HCT116 (cell line): ENCODE measurements at regions not wholly inside any gene's neighbourhood (a gene's known extent, or its start where the extent isn't known, plus 50 kb on each side); places are given as distances from the start of the nearest gene placed in this dataset.

ENCODE experiments used
- ATAC-seq: fragments of 200-7000 bp; cut with Tn5 transposase; 2 replicates; pipeline ENCODE4 v1.9.1; 2020; ENCODE audit warnings: mild to moderate bottlenecking, moderate library complexity
- BruUV-seq: library from RNA; stranded (reverse); fragments of 400-500 nt; replicated peaks from 2 replicates; lab custom pipeline; 2021; lab: Mats Ljungman, UMichigan
- CTCF ChIA-PET: fragments of 300-600 bp; sonication (Branson Sonifier 250); formaldehyde crosslinking; loops from one replicate; lab custom pipeline; 2021; ENCODE audit warnings: antibody characterized with exemption; lab: Charles Lee
- POLR2A ChIA-PET: fragments of 300-600, 350-600 bp; sonication (Branson Sonifier 250); formaldehyde crosslinking; loops from one replicate; lab custom pipeline; 2021; ENCODE audit warnings: antibody characterized with exemption; lab: Charles Lee
- RAD21 ChIA-PET, 2 experiments: fragments of 300-600 bp; sonication (Branson Sonifier 250); formaldehyde crosslinking; loops; one replicate each; lab custom pipeline; 2023; ENCODE audit warnings: low total read pairs in 2 of 2; ENCODE audit not compliant: uncharacterized antibody in 2 of 2, unreplicated experiment in 2 of 2, low non-redundant PET in 1 of 2; lab: Charles Lee
- DNase-seq: peaks from one replicate; pipeline ENCODE4 v3.0.0-alpha.2; 2010; ENCODE audit warnings: low read depth, low spot score
- H2AFZ ChIP-seq: fragments of 200-600 bp; shearing (Covaris generic), sonication (generic); 2 replicates; pipeline ENCODE4 v1.6.1; 2017; ENCODE audit warnings: low read depth, mixed run types, mixed read lengths, antibody characterized with exemption, low read length; ENCODE audit not compliant: poor library complexity, severe bottlenecking
- H3K27ac ChIP-seq: 2 replicates; pipeline ENCODE4 v1.5.1; 2012; ENCODE audit warnings: low read depth, low read length
- H3K27me3 ChIP-seq: fragments of 200-600 bp; sonication (generic); 2 replicates; pipeline ENCODE4 v1.6.1; 2016; ENCODE audit warnings: mixed run types, low read length, mixed read lengths; ENCODE audit not compliant: insufficient read depth
- H3K36me3 ChIP-seq, 2 experiments: fragments of 200-500 bp in 1 of 2; fragments of 200-600 bp in 1 of 2; sonication (Bioruptor generic) in 1 of 2; sonication (generic) in 1 of 2; 2 replicates each; pipeline versions ENCODE4 v1.5.1 to v1.6.1; 2014 to 2016; ENCODE audit warnings: low read length in 2 of 2, inconsistent platforms in 1 of 2, mixed read lengths in 1 of 2, mixed run types in 1 of 2; ENCODE audit not compliant: insufficient read depth in 2 of 2, control insufficient read depth in 1 of 2
- H3K4me1 ChIP-seq, 2 experiments: fragments of 200-600 bp in 1 of 2; sonication (generic) in 1 of 2; 2 replicates each; pipeline versions ENCODE4 v1.5.1 to v1.6.1; 2012 to 2017; ENCODE audit warnings: low read length in 2 of 2, inconsistent platforms in 1 of 2, mild to moderate bottlenecking in 1 of 2, mixed read lengths in 1 of 2, mixed run types in 1 of 2, moderate library complexity in 1 of 2; ENCODE audit not compliant: insufficient read depth in 2 of 2, control insufficient read depth in 1 of 2
- H3K4me2 ChIP-seq: fragments of 200-600 bp; sonication (generic); 2 replicates; pipeline ENCODE4 v1.6.1; 2017; ENCODE audit warnings: mixed run types, low read length, mixed read lengths
- H3K4me3 ChIP-seq, 2 experiments: fragments of 200-600 bp in 1 of 2; sonication (generic) in 1 of 2; replicated peaks in 1 of 2; 2 replicates each; pipeline ENCODE4 v1.5.1; 2011 to 2016; ENCODE audit warnings: low read length in 2 of 2, control low read depth in 1 of 2, low read depth in 1 of 2, mild to moderate bottlenecking in 1 of 2, mixed read lengths in 1 of 2, mixed run types in 1 of 2
- H3K79me2 ChIP-seq: fragments of 200-600 bp; sonication (generic); 2 replicates; pipeline ENCODE4 v1.6.1; 2017; ENCODE audit warnings: mild to moderate bottlenecking, mixed run types, low read length, moderate library complexity, mixed read lengths; ENCODE audit not compliant: insufficient read depth
- H3K9ac ChIP-seq: fragments of 200-600 bp; sonication (generic); 2 replicates; pipeline ENCODE4 v1.6.1; 2016; ENCODE audit warnings: low read length, mixed read lengths
- H3K9me2 ChIP-seq: fragments of 200-600 bp; sonication (generic), shearing (Covaris generic); 2 replicates; pipeline ENCODE4 v1.6.1; 2017; ENCODE audit warnings: mixed run types, mild to moderate bottlenecking, moderate library complexity; ENCODE audit not compliant: insufficient read depth
- H3K9me3 ChIP-seq, 2 experiments: fragments of 200-500 bp in 1 of 2; fragments of 200-600 bp in 1 of 2; sonication (Bioruptor generic) in 1 of 2; sonication (generic) in 1 of 2; 2 replicates each; pipeline ENCODE4 v1.6.1; 2014 to 2017; ENCODE audit warnings: low read length in 2 of 2, mixed read lengths in 2 of 2, inconsistent platforms in 1 of 2, low read depth in 1 of 2, mild to moderate bottlenecking in 1 of 2, mixed run types in 1 of 2, moderate library complexity in 1 of 2; ENCODE audit not compliant: control insufficient read depth in 1 of 2, insufficient read depth in 1 of 2
- H4K20me1 ChIP-seq: fragments of 200-600 bp; sonication (generic), shearing (Covaris generic); 2 replicates; pipeline ENCODE4 v1.6.1; 2017; ENCODE audit warnings: mixed run types, mild to moderate bottlenecking, moderate library complexity; ENCODE audit not compliant: insufficient read depth
- CTCF ChIP-seq, 3 experiments: fragments of 200-600 bp in 1 of 3; sonication (generic) in 1 of 3; IDR thresholded peaks in 2 of 3; conservative IDR thresholded peaks in 1 of 3; 2 replicates each; pipeline ENCODE4 v1.5.1; 2012 to 2017; ENCODE audit warnings: low read depth in 2 of 3, low read length in 2 of 3, antibody characterized with exemption in 1 of 3, borderline replicate concordance in 1 of 3, control low read depth in 1 of 3, mild to moderate bottlenecking in 1 of 3, mixed read lengths in 1 of 3, mixed run types in 1 of 3, moderate library complexity in 1 of 3; ENCODE audit not compliant: insufficient read depth in 1 of 3
- EZH2phosphoT487 ChIP-seq: fragments of 200-600 bp; IDR thresholded peaks from 2 replicates; pipeline ENCODE4 v1.6.1; 2018; ENCODE audit warnings: antibody characterized with exemption, borderline replicate concordance
- FOSL1 ChIP-seq: IDR thresholded peaks from 2 replicates; pipeline ENCODE4 v1.6.1; 2012; ENCODE audit warnings: low read depth
- JUND ChIP-seq: IDR thresholded peaks from 2 replicates; pipeline ENCODE4 v1.6.1; 2012
- POLR2AphosphoS5 ChIP-seq: IDR thresholded peaks from 2 replicates; pipeline ENCODE4 v1.6.1; 2011; ENCODE audit warnings: mild to moderate bottlenecking, low read depth, low read length, moderate library complexity
- SP1 ChIP-seq: IDR thresholded peaks from 2 replicates; pipeline ENCODE4 v1.6.1; 2012; ENCODE audit warnings: low read depth
- SRF ChIP-seq: IDR thresholded peaks from 2 replicates; pipeline ENCODE4 v1.6.1; 2012; ENCODE audit warnings: low read depth
- TCF7L2 ChIP-seq: IDR thresholded peaks from 2 replicates; pipeline ENCODE4 v1.7.0; 2011; ENCODE audit warnings: borderline replicate concordance, inconsistent platforms; ENCODE audit not compliant: insufficient read depth, insufficient read length; ENCODE audit errors: extremely low read depth
- YY1 ChIP-seq: IDR thresholded peaks from 2 replicates; pipeline ENCODE4 v1.6.1; 2011; ENCODE audit warnings: low read length, low read depth, moderate library complexity, mild to moderate bottlenecking; ENCODE audit not compliant: insufficient replicate concordance; ENCODE audit errors: extremely low read depth
- intact Hi-C: fragments of 100-400 bp; cut with micrococcal nuclease; formaldehyde crosslinking; loops from 2 replicates; pipeline ENCODE4 v1.10.0; 2022
- TF ChIP-seq, protein P1 (sequence below): IDR thresholded peaks from 2 replicates; pipeline ENCODE4 v1.6.1; 2012; ENCODE audit warnings: low read depth
- TF ChIP-seq, protein P2 (sequence below): IDR thresholded peaks from 2 replicates; pipeline ENCODE4 v1.6.1; 2011; ENCODE audit warnings: mild to moderate bottlenecking, low read length, moderate library complexity; ENCODE audit not compliant: insufficient replicate concordance; ENCODE audit errors: extremely low read depth
- TF ChIP-seq, protein P3 (sequence below): IDR thresholded peaks from 2 replicates; pipeline ENCODE4 v1.6.1; 2012

- no peak overlapping the region for H3K4me2 ChIP-seq
- RAD21 ChIA-PET = no interaction called here
- no peaks in the 10 kb centered on the region for H3K4me1 ChIP-seq
- no peak for TF ChIP-seq POLR2AphosphoS5
- no peak for TF ChIP-seq FOSL1
- TF ChIP-seq, protein P1, sequence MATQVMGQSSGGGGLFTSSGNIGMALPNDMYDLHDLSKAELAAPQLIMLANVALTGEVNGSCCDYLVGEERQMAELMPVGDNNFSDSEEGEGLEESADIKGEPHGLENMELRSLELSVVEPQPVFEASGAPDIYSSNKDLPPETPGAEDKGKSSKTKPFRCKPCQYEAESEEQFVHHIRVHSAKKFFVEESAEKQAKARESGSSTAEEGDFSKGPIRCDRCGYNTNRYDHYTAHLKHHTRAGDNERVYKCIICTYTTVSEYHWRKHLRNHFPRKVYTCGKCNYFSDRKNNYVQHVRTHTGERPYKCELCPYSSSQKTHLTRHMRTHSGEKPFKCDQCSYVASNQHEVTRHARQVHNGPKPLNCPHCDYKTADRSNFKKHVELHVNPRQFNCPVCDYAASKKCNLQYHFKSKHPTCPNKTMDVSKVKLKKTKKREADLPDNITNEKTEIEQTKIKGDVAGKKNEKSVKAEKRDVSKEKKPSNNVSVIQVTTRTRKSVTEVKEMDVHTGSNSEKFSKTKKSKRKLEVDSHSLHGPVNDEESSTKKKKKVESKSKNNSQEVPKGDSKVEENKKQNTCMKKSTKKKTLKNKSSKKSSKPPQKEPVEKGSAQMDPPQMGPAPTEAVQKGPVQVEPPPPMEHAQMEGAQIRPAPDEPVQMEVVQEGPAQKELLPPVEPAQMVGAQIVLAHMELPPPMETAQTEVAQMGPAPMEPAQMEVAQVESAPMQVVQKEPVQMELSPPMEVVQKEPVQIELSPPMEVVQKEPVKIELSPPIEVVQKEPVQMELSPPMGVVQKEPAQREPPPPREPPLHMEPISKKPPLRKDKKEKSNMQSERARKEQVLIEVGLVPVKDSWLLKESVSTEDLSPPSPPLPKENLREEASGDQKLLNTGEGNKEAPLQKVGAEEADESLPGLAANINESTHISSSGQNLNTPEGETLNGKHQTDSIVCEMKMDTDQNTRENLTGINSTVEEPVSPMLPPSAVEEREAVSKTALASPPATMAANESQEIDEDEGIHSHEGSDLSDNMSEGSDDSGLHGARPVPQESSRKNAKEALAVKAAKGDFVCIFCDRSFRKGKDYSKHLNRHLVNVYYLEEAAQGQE = no peak
- TF ChIP-seq, protein P2, sequence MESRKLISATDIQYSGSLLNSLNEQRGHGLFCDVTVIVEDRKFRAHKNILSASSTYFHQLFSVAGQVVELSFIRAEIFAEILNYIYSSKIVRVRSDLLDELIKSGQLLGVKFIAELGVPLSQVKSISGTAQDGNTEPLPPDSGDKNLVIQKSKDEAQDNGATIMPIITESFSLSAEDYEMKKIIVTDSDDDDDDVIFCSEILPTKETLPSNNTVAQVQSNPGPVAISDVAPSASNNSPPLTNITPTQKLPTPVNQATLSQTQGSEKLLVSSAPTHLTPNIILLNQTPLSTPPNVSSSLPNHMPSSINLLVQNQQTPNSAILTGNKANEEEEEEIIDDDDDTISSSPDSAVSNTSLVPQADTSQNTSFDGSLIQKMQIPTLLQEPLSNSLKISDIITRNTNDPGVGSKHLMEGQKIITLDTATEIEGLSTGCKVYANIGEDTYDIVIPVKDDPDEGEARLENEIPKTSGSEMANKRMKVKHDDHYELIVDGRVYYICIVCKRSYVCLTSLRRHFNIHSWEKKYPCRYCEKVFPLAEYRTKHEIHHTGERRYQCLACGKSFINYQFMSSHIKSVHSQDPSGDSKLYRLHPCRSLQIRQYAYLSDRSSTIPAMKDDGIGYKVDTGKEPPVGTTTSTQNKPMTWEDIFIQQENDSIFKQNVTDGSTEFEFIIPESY = no peak
- TF ChIP-seq SRF = no peak
- TF ChIP-seq CTCF (IDR thresholded peaks at IDR 0.05 in 2 of 3, conservative IDR thresholded peaks at IDR 0.05 in 1 of 3; ENCODE audit: borderline replicate concordance in 1 of 3, insufficient read depth in 1 of 3, low read depth in 2 of 3, low read length in 2 of 3) = no peak
- TF ChIP-seq YY1 = no peak
- TF ChIP-seq EZH2phosphoT487 = no peak
- TF ChIP-seq SP1 = no peak
- TF ChIP-seq, protein P3, sequence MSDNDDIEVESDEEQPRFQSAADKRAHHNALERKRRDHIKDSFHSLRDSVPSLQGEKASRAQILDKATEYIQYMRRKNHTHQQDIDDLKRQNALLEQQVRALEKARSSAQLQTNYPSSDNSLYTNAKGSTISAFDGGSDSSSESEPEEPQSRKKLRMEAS = no peak
- TF ChIP-seq JUND = no peak
- no peak for TF ChIP-seq TCF7L2
- H3K27ac ChIP-seq = no peak overlapping the region
- H3K9me3 ChIP-seq = no peaks in the 10 kb centered on the region
- H3K4me3 ChIP-seq = no peak overlapping the region
- H3K27me3 ChIP-seq = no peaks in the 10 kb centered on the region
- H3K9me2 ChIP-seq = peaks cover 3% of the 10 kb centered on the region; the same call in 1 of the 2 replicates
- H3K9ac ChIP-seq = no peak overlapping the region
- intact Hi-C loops = no loop called here
- no peaks in the 10 kb centered on the region for H3K36me3 ChIP-seq
- BruUV-seq = no TSS peak
- no peaks in the 10 kb centered on the region for H3K79me2 ChIP-seq
- ATAC-seq = no peak
- H2AFZ ChIP-seq = no peak overlapping the region
- POLR2A ChIA-PET = no interaction called here
- DNase-seq = no peak
- CTCF ChIA-PET = interaction anchor here (1.0 kb wide), 1 partner anchor 14 kb away, joined by 3 read pairs; no protein-coding TSS in a partner anchor
- no peaks in the 10 kb centered on the region for H4K20me1 ChIP-seq
Measured at GRCh38 chr2:173434762-173435569, 80.3 kb downstream of the CDCA7 start.
